ENCODE measurements at regions not wholly inside any gene's neighbourhood (a gene's known extent, or its start where the extent isn't known, plus 50 kb on each side); places are given as distances from the start of the nearest gene placed in this dataset.

- TF ChIP-seq CEBPB (IDR thresholded peaks at IDR 0.05) (no peak), CTCF (IDR thresholded peaks at IDR 0.05) (no peak), POLR2A (IDR thresholded peaks at IDR 0.05; ENCODE audit: low read length) (no peak)
These were observed 229.9 kb upstream of the NR4A3 start for GRCh38 chr9:99591770-99592169.
